CD4-positive, alpha-beta T cell treated with Interferon alpha-2 for 1 hour (primary cell): ENCODE measurements at regions not wholly inside any gene's neighbourhood (a gene's known extent, or its start where the extent isn't known, plus 50 kb on each side); places are given as distances from the start of the nearest gene placed in this dataset.
"Not testable (repeated sequence)": the region's sequence is repeated elsewhere in the genome, so short reads cannot be mapped to it uniquely, and the experiment has no call there.

Source experiments
- DNase-seq, 2 donors: peaks; one replicate each; pipeline ENCODE4 v3.0.0-alpha.2; 2020 to 2022

DNA sequence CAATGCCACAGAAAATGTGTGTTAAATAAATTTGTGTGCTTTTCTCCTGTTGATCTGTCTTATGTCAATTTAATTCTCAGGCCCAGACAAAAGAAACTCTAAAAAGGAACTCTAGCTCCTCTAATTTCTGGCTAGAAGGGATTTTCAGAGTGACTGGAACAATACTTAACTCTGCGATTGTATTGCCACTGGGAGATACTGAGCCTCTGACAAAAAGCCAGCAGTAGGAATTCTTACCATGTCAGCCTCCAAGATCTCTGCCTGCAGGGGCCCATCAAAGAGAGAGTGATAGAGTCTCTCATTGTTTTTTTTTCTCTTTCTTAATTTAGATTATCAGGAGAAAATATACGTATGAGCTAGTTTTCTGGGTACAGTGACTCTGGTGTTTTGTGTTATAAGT is 1165.7 kb downstream of the BRINP3 start:
- DNase-seq = no peak

GRCh38 chr1:189312499-189312898 is 1165.2 kb downstream of the BRINP3 start:
- no peak for DNase-seq

DNA sequence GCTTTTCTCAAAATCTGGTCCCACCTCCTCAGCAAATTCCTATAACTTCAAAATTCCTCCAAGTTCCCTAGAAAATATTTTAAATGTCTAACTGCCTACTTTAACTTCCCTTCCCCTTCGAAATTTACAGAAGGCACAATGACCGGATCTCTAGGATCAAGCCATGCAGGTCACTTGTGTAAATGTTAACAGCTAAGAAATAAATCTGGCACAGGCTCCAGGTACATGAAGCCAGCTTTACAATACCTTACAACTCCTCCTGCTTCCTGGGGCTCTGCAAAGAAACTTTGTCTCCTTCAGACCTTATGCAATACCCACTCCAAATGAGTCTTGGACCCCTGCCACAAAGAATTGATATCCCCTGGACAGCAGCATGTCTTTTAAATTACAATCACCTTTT is 1164.2 kb downstream of the BRINP3 start:
- no peak for DNase-seq

GRCh38 chr1:189315035-189315901 is 1162.4 kb downstream of the BRINP3 start:
- no peak for DNase-seq

DNA sequence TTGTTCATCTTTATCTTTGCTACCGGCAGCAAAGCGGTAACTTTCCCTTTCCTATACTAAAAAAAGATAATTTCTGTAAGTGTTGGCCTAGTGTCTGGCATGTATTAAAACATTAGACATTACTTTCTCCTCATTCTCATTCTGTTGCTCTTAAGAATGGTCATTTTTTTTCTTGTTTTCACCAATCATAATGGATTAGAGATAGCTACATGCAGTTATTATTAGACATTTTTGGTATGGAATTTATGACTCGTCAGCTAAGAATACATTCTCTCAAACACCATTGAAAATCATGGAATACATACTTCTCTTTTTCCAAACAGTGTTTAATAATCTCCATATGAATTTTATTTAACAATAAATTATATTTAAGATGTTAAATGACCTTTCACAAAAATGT is 1154.6 kb downstream of the BRINP3 start:
- DNase-seq = no peak

DNA sequence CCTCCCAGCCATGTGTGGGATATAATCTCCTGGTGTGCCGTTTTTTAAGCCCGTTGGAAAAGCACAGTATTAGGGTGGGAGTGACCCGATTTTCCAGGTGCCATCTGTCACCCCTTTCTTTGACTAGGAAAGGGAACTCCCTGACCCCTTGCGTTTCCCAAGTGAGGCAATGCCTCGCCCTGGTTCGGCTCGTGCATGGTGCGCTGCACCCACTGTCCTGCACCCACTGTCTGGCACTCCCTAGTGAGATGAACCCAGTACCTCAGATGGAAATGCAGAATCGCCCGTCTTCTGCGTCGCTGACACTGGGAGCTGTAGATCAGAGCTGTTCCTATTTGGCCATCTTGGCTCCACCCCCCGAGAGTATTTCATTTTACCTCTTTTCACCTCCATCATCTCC is 1146.6 kb downstream of the BRINP3 start:
- DNase-seq = not testable (repeated sequence)

DNA sequence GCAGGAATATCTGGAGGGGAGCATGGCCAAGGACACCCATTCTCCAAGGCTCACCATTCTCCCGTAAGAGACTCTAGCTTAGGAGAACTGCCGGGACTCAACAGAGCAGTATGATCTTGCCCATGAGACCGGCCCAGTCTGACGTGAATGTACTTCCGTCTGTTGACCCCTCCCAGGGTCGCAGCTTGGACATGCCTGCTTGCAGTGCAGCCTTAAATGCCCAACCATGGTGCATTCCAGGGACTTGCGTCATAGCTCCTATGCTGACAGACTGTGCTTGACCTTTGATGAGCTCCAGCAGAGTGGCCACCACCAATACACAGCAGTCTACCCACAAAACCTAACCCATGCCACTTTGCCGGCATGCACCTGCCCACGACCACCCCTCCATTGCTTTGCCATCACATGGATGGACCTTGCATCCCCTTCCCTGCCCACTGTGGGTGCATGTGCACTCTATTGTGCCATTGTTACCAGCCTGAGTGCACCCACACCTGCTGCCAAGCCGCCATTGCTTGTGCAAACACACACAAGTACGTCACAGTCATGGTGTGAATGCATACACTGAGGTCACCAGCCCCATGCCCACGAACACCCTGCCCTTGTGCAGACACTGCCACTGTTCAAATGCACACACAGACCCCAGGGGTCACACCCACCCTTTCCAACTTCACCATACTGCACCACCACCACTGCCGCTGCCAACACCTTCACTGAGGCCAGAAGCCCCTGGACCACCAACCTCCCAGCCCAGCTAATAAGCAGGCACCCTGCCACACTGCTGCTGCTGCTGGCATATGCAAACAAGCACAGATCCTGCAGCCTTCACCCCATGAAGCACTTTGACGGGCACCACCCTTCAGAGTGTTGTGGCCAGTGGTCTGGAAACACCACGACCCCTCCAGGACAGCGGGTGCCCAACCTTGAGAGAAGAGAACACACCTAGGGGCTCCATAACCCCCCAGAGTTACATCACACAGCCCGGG is 1141.3 kb downstream of the BRINP3 start:
- DNase-seq = no peak

DNA sequence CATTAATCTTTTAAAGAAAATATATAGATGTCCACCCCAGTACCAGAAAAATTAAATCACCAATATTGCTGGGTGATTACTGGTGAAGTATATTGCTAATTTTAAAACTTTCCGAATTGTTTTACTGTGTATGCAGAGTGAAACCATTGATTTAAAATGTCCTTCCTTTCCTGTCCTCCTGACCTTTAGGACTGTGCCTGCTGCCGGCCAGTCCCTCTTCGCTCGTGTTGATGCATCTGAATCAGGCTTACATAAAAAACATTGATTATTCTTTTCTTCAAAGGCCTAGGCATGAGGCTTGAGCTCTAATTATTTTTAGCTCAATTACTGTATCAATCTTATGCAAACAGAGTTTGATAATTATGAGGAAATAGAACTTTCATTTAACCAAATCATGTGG is 1128.1 kb downstream of the BRINP3 start:
- DNase-seq = no peak

- no peak for DNase-seq
Observed at GRCh38 chr1:189350983-189351616, 1126.6 kb downstream of the BRINP3 start.

DNA sequence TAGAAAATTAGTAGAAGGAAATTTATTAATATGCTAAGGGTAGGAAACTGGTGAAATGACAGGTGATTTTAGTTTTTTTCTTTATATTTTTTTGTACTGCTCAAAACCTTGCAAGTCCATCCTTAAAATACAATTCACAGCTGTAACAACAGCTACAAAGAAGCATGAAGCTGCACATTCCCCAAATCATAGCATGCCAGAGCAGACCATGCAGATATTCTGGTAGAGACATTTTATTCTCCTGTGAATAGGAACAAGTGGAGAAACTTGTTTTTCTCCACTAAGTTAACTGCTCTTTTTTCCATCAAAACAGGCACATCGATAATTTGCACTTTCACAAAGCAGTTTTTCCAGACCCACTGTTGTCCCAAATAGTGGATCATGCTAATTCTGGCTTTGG is 1125.7 kb downstream of the BRINP3 start:
- no peak for DNase-seq

- no peak for DNase-seq
Observed at GRCh38 chr1:189356206-189356605, 1121.5 kb downstream of the BRINP3 start.

- no peak for DNase-seq
Observed at GRCh38 chr1:189357317-189357716, 1120.3 kb downstream of the BRINP3 start.

GRCh38 chr1:189369612-189370011 is 1108.1 kb downstream of the BRINP3 start:
- DNase-seq = no peak

- DNase-seq = no peak
Observed at GRCh38 chr1:189374816-189375215, 1102.8 kb downstream of the BRINP3 start.

DNA sequence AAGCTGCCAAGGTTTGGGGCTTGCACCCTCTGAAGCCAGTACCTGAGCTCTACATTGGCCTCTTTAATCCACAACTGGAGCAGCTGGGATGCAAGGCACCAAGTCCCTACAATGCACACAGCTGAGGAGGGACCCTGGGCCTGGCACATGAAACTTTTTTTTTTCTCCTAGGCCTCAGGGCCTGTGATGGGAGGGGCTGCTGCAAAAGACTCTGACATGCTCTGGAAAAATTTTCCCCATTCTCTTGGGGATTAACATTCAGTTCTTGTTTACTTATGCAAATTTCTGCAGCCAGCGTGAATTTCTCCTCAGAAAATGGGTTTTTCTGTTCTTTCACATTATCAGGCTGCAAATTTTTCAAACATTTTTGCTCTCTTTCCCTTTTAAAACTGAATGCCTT is 1072.2 kb downstream of the BRINP3 start:
- no peak for DNase-seq

GRCh38 chr1:189409774-189410173 is 1067.9 kb downstream of the BRINP3 start:
- DNase-seq = no peak

DNA sequence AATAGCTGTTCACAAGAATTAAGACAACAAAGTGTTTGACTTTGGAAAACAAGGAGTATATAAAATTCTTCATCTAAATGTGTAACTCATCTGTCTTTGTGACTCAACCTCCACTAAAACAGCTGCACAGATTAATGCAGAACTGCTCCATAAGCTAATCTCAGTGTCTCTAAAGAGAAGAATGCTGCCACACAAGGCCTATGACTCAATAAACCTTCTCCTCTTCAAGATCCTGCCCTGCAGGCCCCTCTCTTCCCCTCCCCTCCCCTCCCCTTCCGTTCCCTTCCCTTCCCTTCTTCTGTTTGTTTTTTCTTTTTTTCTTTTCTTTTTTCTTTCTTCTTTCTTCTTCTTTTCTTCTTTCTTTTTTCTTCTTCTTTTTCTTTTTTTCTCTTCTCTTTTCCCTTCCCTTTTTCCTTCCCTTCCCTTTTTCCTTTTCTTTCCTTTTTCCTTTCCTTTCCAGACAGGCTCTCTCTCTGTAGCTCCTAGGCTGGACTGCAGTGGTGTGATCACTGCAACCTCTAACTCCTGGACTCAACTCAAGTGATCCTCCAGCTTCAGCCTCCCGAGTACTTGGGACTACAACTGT is 1052.8 kb downstream of the BRINP3 start:
- DNase-seq = no peak

DNA sequence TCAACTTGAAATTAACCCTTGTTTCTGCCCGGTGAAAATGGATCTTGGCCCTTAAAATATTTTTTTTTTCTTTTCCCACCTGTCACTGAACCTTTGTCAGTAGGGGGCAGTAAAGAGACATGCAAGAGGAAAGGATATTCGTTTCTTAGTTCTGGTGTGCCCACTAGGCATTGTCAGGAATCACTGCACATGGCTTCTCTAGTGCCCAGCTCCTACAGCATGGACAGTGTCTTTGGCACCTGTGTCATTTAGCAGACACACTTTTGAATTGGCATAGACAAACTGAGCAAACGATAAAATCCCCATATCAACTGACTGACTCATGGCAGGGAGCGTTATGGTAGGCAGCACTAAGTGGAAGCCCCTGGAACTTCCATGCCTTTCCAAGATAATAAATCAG is 1048.1 kb downstream of the BRINP3 start:
- DNase-seq = no peak

- DNase-seq = no peak
Observed at GRCh38 chr1:189431447-189431846, 1046.2 kb downstream of the BRINP3 start.

DNA sequence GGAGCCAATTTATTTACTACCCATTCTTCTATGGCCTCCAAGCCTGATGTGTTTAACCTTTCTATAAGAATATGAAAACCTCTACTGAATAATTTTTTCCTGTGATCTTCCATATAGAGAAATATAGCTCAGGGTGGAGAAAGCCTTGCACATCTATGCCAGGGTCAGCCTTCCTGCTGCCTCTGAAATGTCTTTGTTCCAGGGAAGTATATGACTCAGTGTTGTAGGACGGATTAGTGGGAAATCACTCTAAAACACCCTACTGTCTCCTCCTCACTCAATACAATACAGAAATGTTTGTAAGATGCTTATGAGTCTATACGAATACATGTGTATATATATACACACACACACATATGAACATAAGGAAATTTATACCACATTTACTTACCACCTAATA is 1044.9 kb downstream of the BRINP3 start:
- DNase-seq = no peak

GRCh38 chr1:189434461-189434860 is 1043.2 kb downstream of the BRINP3 start:
- DNase-seq = no peak

- DNase-seq = no peak
Observed at GRCh38 chr1:189435398-189435797, 1042.3 kb downstream of the BRINP3 start.

DNA sequence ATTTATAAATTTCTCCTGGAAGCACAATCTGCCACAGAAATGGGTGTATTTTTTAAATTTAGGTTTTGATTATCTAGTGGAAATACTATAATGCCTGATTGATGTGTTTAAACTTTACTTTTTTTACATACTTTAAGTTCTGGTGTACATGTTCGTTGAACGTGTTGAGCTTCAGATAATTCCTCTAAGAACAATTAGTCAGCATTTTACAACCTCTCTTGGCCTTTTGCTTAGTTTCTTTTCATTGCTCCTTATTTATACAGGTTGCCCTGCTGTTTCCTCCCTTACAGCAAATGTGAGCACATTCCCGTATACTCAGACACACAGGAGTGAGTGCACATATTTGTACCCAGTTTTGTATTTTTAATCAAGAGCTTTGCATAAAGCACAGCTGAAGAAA is 1038.9 kb downstream of the BRINP3 start:
- DNase-seq = no peak
